ENCODE measurements at regions not wholly inside any gene's neighbourhood (a gene's known extent, or its start where the extent isn't known, plus 50 kb on each side); places are given as distances from the start of the nearest gene placed in this dataset.
A peak's percentile ranks its signal among the peaks of the same experiment; 100 is the strongest.

- Histone ChIP-seq H3K9ac (ENCODE audit: low read length) (no peak overlapping the region), H3K4me1 (ENCODE audit: insufficient read depth, low read length) (peaks cover 13% of the 10 kb centered on the region), H3K9me3 (ENCODE audit: low read length) (no peaks in the 10 kb centered on the region), H3K27me3 (ENCODE audit: control insufficient read depth in 1 of 2, insufficient read depth in 2 of 2, low read length in 2 of 2) (no peaks in the 10 kb centered on the region), H3K4me3 (ENCODE audit: low read depth in 1 of 2, low read length in 2 of 2) (no peak overlapping the region), H3K27ac (ENCODE audit: low read depth, low read length) (no peak overlapping the region), H3K36me3 (ENCODE audit: insufficient read depth, low read length) (no peaks in the 10 kb centered on the region)
These were observed 185.5 kb downstream of the DMRT2 start for GRCh38 chr9:1235650-1236049.

GRCh38 chr9:1236061-1236460 lies 185.9 kb downstream of the DMRT2 start:
- peaks cover 13% of the 10 kb centered on the region for H3K4me1 ChIP-seq (ENCODE audit: insufficient read depth, low read length)
- no peaks in the 10 kb centered on the region for H3K27me3 ChIP-seq (ENCODE audit: control insufficient read depth in 1 of 2, insufficient read depth in 2 of 2, low read length in 2 of 2)
- no peak overlapping the region for H3K27ac ChIP-seq (ENCODE audit: low read depth, low read length)
- no peak overlapping the region for H3K4me3 ChIP-seq (ENCODE audit: low read depth in 1 of 2, low read length in 2 of 2)
- H3K9ac ChIP-seq (ENCODE audit: low read length), result no peak overlapping the region
- H3K36me3 ChIP-seq (ENCODE audit: insufficient read depth, low read length), result no peaks in the 10 kb centered on the region
- no peaks in the 10 kb centered on the region for H3K9me3 ChIP-seq (ENCODE audit: low read length)

GRCh38 chr9:1238407-1238806 lies 188.2 kb downstream of the DMRT2 start:
- Histone ChIP-seq H3K9ac (ENCODE audit: low read length) (no peak overlapping the region), H3K4me1 (ENCODE audit: insufficient read depth, low read length) (no peaks in the 10 kb centered on the region), H3K9me3 (ENCODE audit: low read length) (no peaks in the 10 kb centered on the region), H3K27me3 (ENCODE audit: control insufficient read depth in 1 of 2, insufficient read depth in 2 of 2, low read length in 2 of 2) (no peaks in the 10 kb centered on the region), H3K36me3 (ENCODE audit: insufficient read depth, low read length) (no peaks in the 10 kb centered on the region), H3K4me3 (ENCODE audit: low read depth in 1 of 2, low read length in 2 of 2) (no peak overlapping the region), H3K27ac (ENCODE audit: low read depth, low read length) (no peak overlapping the region)

- Histone ChIP-seq H3K9me3 (ENCODE audit: low read length) (no peaks in the 10 kb centered on the region), H3K27me3 (ENCODE audit: control insufficient read depth in 1 of 2, insufficient read depth in 2 of 2, low read length in 2 of 2) (no peaks in the 10 kb centered on the region), H3K4me1 (ENCODE audit: insufficient read depth, low read length) (no peaks in the 10 kb centered on the region), H3K9ac (ENCODE audit: low read length) (no peak overlapping the region), H3K27ac (ENCODE audit: low read depth, low read length) (no peak overlapping the region), H3K4me3 (ENCODE audit: low read depth in 1 of 2, low read length in 2 of 2) (no peak overlapping the region), H3K36me3 (ENCODE audit: insufficient read depth, low read length) (no peaks in the 10 kb centered on the region)
These were observed 198.6 kb downstream of the DMRT2 start for GRCh38 chr9:1248743-1249142.

GRCh38 chr9:1253064-1253979 lies 203.2 kb downstream of the DMRT2 start:
- no peaks in the 10 kb centered on the region for H3K27me3 ChIP-seq (ENCODE audit: control insufficient read depth in 1 of 2, insufficient read depth in 2 of 2, low read length in 2 of 2)
- H3K9me3 ChIP-seq (ENCODE audit: low read length), result no peaks in the 10 kb centered on the region
- no peaks in the 10 kb centered on the region for H3K4me1 ChIP-seq (ENCODE audit: insufficient read depth, low read length)
- H3K4me3 ChIP-seq (ENCODE audit: low read depth in 1 of 2, low read length in 2 of 2), result no peak overlapping the region
- H3K27ac ChIP-seq (ENCODE audit: low read depth, low read length), result no peak overlapping the region
- no peak overlapping the region for H3K9ac ChIP-seq (ENCODE audit: low read length)
- H3K36me3 ChIP-seq (ENCODE audit: insufficient read depth, low read length), result no peaks in the 10 kb centered on the region

GRCh38 chr9:1254071-1254470 lies 203.9 kb downstream of the DMRT2 start:
- Histone ChIP-seq H3K4me1 (ENCODE audit: insufficient read depth, low read length) (no peaks in the 10 kb centered on the region), H3K27ac (ENCODE audit: low read depth, low read length) (no peak overlapping the region), H3K9ac (ENCODE audit: low read length) (no peak overlapping the region), H3K9me3 (ENCODE audit: low read length) (no peaks in the 10 kb centered on the region), H3K36me3 (ENCODE audit: insufficient read depth, low read length) (no peaks in the 10 kb centered on the region), H3K27me3 (ENCODE audit: control insufficient read depth in 1 of 2, insufficient read depth in 2 of 2, low read length in 2 of 2) (no peaks in the 10 kb centered on the region), H3K4me3 (ENCODE audit: low read depth in 1 of 2, low read length in 2 of 2) (no peak overlapping the region)

GRCh38 chr9:1256178-1256577 lies 206.0 kb downstream of the DMRT2 start:
- no peaks in the 10 kb centered on the region for H3K36me3 ChIP-seq (ENCODE audit: insufficient read depth, low read length)
- no peaks in the 10 kb centered on the region for H3K27me3 ChIP-seq (ENCODE audit: control insufficient read depth in 1 of 2, insufficient read depth in 2 of 2, low read length in 2 of 2)
- H3K4me1 ChIP-seq (ENCODE audit: insufficient read depth, low read length), result peaks cover 11% of the 10 kb centered on the region
- H3K4me3 ChIP-seq (ENCODE audit: low read depth in 1 of 2, low read length in 2 of 2), result no peak overlapping the region
- H3K9ac ChIP-seq (ENCODE audit: low read length), result no peak overlapping the region
- no peak overlapping the region for H3K27ac ChIP-seq (ENCODE audit: low read depth, low read length)
- H3K9me3 ChIP-seq (ENCODE audit: low read length), result no peaks in the 10 kb centered on the region

GRCh38 chr9:1261266-1261665 lies 211.1 kb downstream of the DMRT2 start:
- no peak overlapping the region for H3K4me3 ChIP-seq (ENCODE audit: low read depth in 1 of 2, low read length in 2 of 2)
- no peaks in the 10 kb centered on the region for H3K27me3 ChIP-seq (ENCODE audit: control insufficient read depth in 1 of 2, insufficient read depth in 2 of 2, low read length in 2 of 2)
- H3K9me3 ChIP-seq (ENCODE audit: low read length), result no peaks in the 10 kb centered on the region
- H3K4me1 ChIP-seq (ENCODE audit: insufficient read depth, low read length), result peaks cover 27% of the 10 kb centered on the region
- H3K27ac ChIP-seq (ENCODE audit: low read depth, low read length), result peak overlapping the region; percentile 39
- H3K36me3 ChIP-seq (ENCODE audit: insufficient read depth, low read length), result no peaks in the 10 kb centered on the region
- no peak overlapping the region for H3K9ac ChIP-seq (ENCODE audit: low read length)

GRCh38 chr9:1261879-1262766 lies 212.0 kb downstream of the DMRT2 start:
- H3K36me3 ChIP-seq (ENCODE audit: insufficient read depth, low read length), result no peaks in the 10 kb centered on the region
- H3K4me3 ChIP-seq (ENCODE audit: low read depth in 1 of 2, low read length in 2 of 2), result no peak overlapping the region
- H3K9me3 ChIP-seq (ENCODE audit: low read length), result no peaks in the 10 kb centered on the region
- H3K27me3 ChIP-seq (ENCODE audit: control insufficient read depth in 1 of 2, insufficient read depth in 2 of 2, low read length in 2 of 2), result no peaks in the 10 kb centered on the region
- peaks cover 28% of the 10 kb centered on the region for H3K4me1 ChIP-seq (ENCODE audit: insufficient read depth, low read length)
- no peak overlapping the region for H3K27ac ChIP-seq (ENCODE audit: low read depth, low read length)
- H3K9ac ChIP-seq (ENCODE audit: low read length), result no peak overlapping the region

- Histone ChIP-seq H3K4me1 (ENCODE audit: insufficient read depth, low read length) (peaks cover 15% of the 10 kb centered on the region), H3K9me3 (ENCODE audit: low read length) (no peaks in the 10 kb centered on the region), H3K27ac (ENCODE audit: low read depth, low read length) (no peak overlapping the region), H3K9ac (ENCODE audit: low read length) (no peak overlapping the region), H3K36me3 (ENCODE audit: insufficient read depth, low read length) (no peaks in the 10 kb centered on the region), H3K4me3 (ENCODE audit: low read depth in 1 of 2, low read length in 2 of 2) (no peak overlapping the region), H3K27me3 (ENCODE audit: control insufficient read depth in 1 of 2, insufficient read depth in 2 of 2, low read length in 2 of 2) (no peaks in the 10 kb centered on the region)
These were observed 217.0 kb downstream of the DMRT2 start for GRCh38 chr9:1267141-1267570.

GRCh38 chr9:1267581-1267980 lies 217.4 kb downstream of the DMRT2 start:
- no peak overlapping the region for H3K27ac ChIP-seq (ENCODE audit: low read depth, low read length)
- peaks cover 15% of the 10 kb centered on the region for H3K4me1 ChIP-seq (ENCODE audit: insufficient read depth, low read length)
- H3K9me3 ChIP-seq (ENCODE audit: low read length), result no peaks in the 10 kb centered on the region
- H3K27me3 ChIP-seq (ENCODE audit: control insufficient read depth in 1 of 2, insufficient read depth in 2 of 2, low read length in 2 of 2), result no peaks in the 10 kb centered on the region
- no peak overlapping the region for H3K9ac ChIP-seq (ENCODE audit: low read length)
- H3K4me3 ChIP-seq (ENCODE audit: low read depth in 1 of 2, low read length in 2 of 2), result no peak overlapping the region
- H3K36me3 ChIP-seq (ENCODE audit: insufficient read depth, low read length), result no peaks in the 10 kb centered on the region

Data from muscle layer of colon (tissue), 2 donors.